ENCODE measurements at regions not wholly inside any gene's neighbourhood (a gene's known extent, or its start where the extent isn't known, plus 50 kb on each side); places are given as distances from the start of the nearest gene placed in this dataset.

DNA sequence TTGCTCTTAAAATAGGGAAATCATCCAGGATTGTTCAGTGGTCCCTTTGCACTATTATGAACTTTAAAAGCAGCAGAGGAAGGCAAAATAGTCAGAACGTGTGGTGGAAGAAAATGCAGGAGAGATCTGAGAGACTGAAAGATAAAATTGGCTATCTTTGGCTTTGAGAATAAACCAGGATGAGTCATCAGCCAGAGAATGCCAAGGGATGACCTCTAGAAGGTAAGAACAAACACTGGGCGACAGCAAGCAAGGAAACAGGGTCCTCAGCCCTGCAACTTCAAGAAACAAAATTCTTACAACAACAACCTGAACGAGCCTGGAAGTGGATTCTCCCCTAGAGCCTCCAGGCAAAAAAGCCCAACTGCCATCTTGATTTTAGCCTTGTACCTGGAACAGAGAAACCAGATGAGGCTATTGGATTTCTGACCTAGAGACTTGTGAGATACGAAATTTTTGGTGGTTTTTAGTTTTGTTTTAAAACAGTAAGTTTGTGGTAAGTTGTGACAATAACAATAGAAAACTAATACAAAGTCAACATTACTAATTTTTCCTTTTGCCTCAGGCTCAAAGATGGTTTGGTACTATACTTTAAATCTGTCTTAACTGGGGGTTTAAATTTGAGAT is 130.2 kb upstream of the CNTNAP2 start:
- in situ Hi-C loops (cut with HindIII; ENCODE audit: low sequenced_read_pairs) = no loop called here

DNA sequence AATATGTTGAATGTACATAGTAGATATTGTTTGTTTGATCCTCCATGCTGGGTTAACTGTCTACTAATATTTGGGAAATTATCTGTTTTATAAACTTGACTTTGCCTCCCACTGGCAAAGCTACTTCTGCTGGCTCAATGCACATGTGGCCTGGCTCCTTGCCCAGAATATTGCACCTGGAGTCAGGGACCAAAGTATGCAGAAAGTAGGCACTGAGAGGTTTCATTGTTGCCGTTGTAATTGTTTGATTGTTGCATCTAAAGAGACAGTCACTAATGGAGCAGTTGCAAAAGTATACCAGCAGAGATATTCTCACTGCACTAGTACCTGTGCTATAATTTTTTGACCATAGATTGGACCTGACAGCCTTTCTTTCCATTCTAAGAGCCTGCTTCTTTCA is 137.8 kb upstream of the CNTNAP2 start:
- TF ChIP-seq, protein P1, sequence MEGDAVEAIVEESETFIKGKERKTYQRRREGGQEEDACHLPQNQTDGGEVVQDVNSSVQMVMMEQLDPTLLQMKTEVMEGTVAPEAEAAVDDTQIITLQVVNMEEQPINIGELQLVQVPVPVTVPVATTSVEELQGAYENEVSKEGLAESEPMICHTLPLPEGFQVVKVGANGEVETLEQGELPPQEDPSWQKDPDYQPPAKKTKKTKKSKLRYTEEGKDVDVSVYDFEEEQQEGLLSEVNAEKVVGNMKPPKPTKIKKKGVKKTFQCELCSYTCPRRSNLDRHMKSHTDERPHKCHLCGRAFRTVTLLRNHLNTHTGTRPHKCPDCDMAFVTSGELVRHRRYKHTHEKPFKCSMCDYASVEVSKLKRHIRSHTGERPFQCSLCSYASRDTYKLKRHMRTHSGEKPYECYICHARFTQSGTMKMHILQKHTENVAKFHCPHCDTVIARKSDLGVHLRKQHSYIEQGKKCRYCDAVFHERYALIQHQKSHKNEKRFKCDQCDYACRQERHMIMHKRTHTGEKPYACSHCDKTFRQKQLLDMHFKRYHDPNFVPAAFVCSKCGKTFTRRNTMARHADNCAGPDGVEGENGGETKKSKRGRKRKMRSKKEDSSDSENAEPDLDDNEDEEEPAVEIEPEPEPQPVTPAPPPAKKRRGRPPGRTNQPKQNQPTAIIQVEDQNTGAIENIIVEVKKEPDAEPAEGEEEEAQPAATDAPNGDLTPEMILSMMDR (IDR thresholded peaks at IDR 0.05; ENCODE audit: low read depth, low read length, missing control alignments) = no peak
- in situ Hi-C loops (cut with HindIII; ENCODE audit: low sequenced_read_pairs) = no loop called here
- no peak overlapping the region for H3K4me3 ChIP-seq (ENCODE audit: low read depth, low read length)
- no peak for DNase-seq (ENCODE audit: low read depth)

More for the DNA sequence above, 130.2 kb upstream of the CNTNAP2 start:
- H3K4me3 ChIP-seq (ENCODE audit: low read depth, low read length) = no peak overlapping the region
- TF ChIP-seq, protein P1 (IDR thresholded peaks at IDR 0.05; ENCODE audit: low read depth, low read length, missing control alignments) = no peak
- DNase-seq (ENCODE audit: low read depth) = no peak

DNA sequence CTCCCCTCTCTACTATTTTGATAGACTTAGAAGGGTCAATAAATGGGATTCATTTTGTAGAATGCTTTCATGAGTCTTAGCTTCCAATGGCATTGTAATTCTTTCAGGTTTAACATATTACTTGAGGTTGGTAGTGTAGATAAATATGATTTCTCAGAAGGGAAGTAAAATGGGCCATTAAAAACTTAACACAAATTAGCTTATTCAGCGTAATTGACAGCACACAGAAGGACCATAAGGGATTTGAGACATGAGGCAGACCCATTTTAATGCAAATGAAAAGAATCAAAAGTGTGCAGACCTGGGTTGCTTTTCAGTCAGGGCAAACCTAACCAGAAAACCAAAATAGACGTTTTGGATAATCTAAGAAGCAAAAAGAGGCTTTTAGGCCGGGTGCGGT is 156.6 kb upstream of the CNTNAP2 start:
- no peak overlapping the region for H3K4me3 ChIP-seq (ENCODE audit: low read depth, low read length)
- no peak for DNase-seq (ENCODE audit: low read depth)
- TF ChIP-seq, protein P1 (IDR thresholded peaks at IDR 0.05; ENCODE audit: low read depth, low read length, missing control alignments) = no peak
- in situ Hi-C loops (cut with HindIII; ENCODE audit: low sequenced_read_pairs) = no loop called here

DNA sequence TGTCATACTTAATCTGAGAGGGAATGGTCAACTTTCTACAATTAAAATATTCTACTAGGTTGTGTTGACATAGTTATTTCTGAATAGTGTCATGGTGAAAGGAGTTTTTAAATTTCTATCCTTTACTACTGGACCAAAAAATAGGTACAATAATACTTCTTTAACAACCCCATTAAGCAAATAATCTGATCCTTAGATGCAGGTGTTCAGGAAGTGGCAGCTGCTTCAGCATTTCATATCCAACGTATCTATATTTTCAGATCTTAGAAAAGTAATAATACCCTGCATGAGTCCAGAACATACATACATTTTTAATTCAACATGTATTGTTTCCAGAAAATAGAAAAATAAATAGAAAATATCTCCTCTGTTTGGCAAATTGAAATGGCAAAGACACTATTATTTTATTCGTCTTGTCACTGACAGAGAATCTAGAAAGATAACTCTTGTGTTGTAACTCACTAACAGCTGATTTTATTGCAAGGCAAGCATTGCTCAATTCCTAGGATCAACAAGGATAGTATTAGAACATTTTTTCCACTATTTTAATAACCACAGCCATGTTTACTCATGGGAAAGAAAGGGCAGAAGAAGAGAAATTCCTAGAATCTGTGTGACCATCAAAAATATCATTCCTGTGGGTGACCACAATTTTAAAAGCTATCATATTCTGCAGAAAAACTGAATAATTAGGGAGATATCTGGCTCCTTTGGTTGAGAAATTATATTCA is 159.3 kb upstream of the CNTNAP2 start:
- H3K4me3 ChIP-seq (ENCODE audit: low read depth, low read length) = no peak overlapping the region
- DNase-seq (ENCODE audit: low read depth) = no peak
- TF ChIP-seq, protein P1 (IDR thresholded peaks at IDR 0.05; ENCODE audit: low read depth, low read length, missing control alignments) = no peak
- in situ Hi-C loops (cut with HindIII; ENCODE audit: low sequenced_read_pairs) = no loop called here

DNA sequence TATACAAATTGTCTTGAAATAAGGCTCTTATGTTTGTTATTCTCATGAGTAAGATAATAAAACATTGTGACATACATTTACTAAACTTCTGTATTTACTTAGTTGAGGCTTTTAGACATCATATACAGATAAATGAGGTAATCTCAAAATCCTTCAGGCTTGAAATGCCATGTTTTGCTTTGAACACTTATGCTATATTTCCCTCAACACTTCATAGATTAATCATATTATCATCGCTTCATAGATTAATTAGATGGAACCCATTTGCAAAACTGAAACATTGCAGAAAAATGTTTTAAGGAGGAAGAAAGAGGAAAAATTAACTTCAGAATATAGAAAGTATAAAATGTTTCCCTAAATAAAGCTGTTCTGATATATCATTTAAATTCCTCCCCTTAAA is 165.0 kb upstream of the CNTNAP2 start:
- in situ Hi-C loops (cut with HindIII; ENCODE audit: low sequenced_read_pairs) = no loop called here
- DNase-seq (ENCODE audit: low read depth) = no peak
- TF ChIP-seq, protein P1 (IDR thresholded peaks at IDR 0.05; ENCODE audit: low read depth, low read length, missing control alignments) = no peak
- H3K4me3 ChIP-seq (ENCODE audit: low read depth, low read length) = no peak overlapping the region

DNA sequence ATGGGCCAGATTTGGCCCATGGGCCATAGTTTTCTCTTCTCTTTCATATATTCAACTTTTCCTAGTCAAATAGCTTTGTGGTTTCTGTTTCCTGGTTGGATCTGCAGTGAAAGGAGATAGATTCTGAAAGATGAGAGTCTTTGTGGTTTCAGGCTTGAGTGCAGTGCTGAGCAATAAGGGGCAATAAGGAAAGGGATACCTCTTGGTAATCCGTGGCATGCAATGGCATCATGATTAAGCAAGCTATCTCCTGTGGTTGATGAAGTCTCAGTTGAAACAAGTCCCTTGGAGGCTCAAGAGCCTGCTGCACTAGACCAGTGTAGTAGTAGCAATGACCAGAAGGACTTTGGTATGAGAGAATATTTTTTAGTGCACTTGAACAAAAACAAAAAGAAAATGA is 187.7 kb upstream of the CNTNAP2 start:
- TF ChIP-seq, protein P1 (IDR thresholded peaks at IDR 0.05; ENCODE audit: low read depth, low read length, missing control alignments) = no peak
- DNase-seq (ENCODE audit: low read depth) = no peak
- no peak overlapping the region for H3K4me3 ChIP-seq (ENCODE audit: low read depth, low read length)
- in situ Hi-C loops (cut with HindIII; ENCODE audit: low sequenced_read_pairs) = no loop called here

All from astrocyte of the cerebellum (primary cell).